Panc1 (cell line): ENCODE measurements at regions not wholly inside any gene's neighbourhood (a gene's known extent, or its start where the extent isn't known, plus 50 kb on each side); places are given as distances from the start of the nearest gene placed in this dataset.

Experiments used
- ATAC-seq: fragments of 200-7000 bp; cut with Tn5 transposase; 2 replicates; pipeline ENCODE4 v1.9.1; 2020; ENCODE audit warnings: mild to moderate bottlenecking, moderate library complexity
- BruUV-seq: library from RNA; stranded (reverse); fragments of 400-500 nt; replicated peaks from 2 replicates; lab custom pipeline; 2021; lab: Mats Ljungman, UMichigan
- CTCF ChIA-PET: fragments of 300-600 bp; sonication (Branson Sonifier 250); formaldehyde crosslinking; loops from one replicate; lab custom pipeline; 2022; ENCODE audit warnings: antibody characterized with exemption; lab: Charles Lee
- POLR2A ChIA-PET: fragments of 300-600 bp; sonication (Branson Sonifier 250); formaldehyde crosslinking; loops from one replicate; lab custom pipeline; 2022; ENCODE audit warnings: antibody characterized with exemption; lab: Charles Lee
- DNase-seq: peaks from one replicate; pipeline ENCODE4 v3.0.0-alpha.2; 2010; ENCODE audit warnings: low read depth, low spot score
- H3K27ac ChIP-seq: 2 replicates; pipeline ENCODE4 v1.5.1; 2011; ENCODE audit warnings: mild to moderate bottlenecking, low read length, inconsistent platforms
- H3K27me3 ChIP-seq: fragments of 200-500 bp; sonication (Bioruptor generic); 2 replicates; pipeline ENCODE4 v1.6.0; 2014; ENCODE audit warnings: low read length, inconsistent platforms; ENCODE audit not compliant: control insufficient read depth, insufficient read depth
- H3K36me3 ChIP-seq: fragments of 200-500 bp; sonication (Bioruptor generic); 2 replicates; pipeline ENCODE4 v1.5.1; 2014; ENCODE audit warnings: inconsistent platforms, mild to moderate bottlenecking, low read length, moderate library complexity; ENCODE audit not compliant: control insufficient read depth, insufficient read depth
- H3K4me1 ChIP-seq: 2 replicates; pipeline ENCODE4 v1.5.1; 2011; ENCODE audit warnings: inconsistent platforms, mild to moderate bottlenecking, low read length, moderate library complexity; ENCODE audit not compliant: control insufficient read depth, insufficient read depth
- H3K4me3 ChIP-seq, 2 experiments: 2 replicates each; pipeline ENCODE4 v1.5.1; 2011 to 2012; ENCODE audit warnings: low read depth in 2 of 2, low read length in 2 of 2, mild to moderate bottlenecking in 2 of 2, inconsistent platforms in 1 of 2, moderate library complexity in 1 of 2
- H3K9me3 ChIP-seq: fragments of 200-500 bp; sonication (Bioruptor generic); 2 replicates; pipeline ENCODE4 v1.5.1; 2014; ENCODE audit warnings: low read depth, mild to moderate bottlenecking, inconsistent platforms, low read length, moderate library complexity; ENCODE audit not compliant: control insufficient read depth, insufficient read depth
- CTCF ChIP-seq: fragments of 450-650 bp; IDR thresholded peaks from 2 replicates; pipeline ENCODE4 v1.5.1; 2017; ENCODE audit warnings: mild to moderate bottlenecking
- POLR2AphosphoS5 ChIP-seq: IDR thresholded peaks from 2 replicates; pipeline ENCODE4 v1.6.1; 2012; ENCODE audit warnings: mild to moderate bottlenecking, low read depth, low read length, moderate library complexity
- SIN3A ChIP-seq: IDR thresholded peaks from 2 replicates; pipeline ENCODE4 v1.6.1; 2012; ENCODE audit warnings: low read depth, mild to moderate bottlenecking, low read length, moderate library complexity, borderline replicate concordance; ENCODE audit not compliant: insufficient read depth
- TCF7L2 ChIP-seq: IDR thresholded peaks from 2 replicates; pipeline ENCODE4 v1.6.1; 2011; ENCODE audit warnings: mild to moderate bottlenecking, low read depth, low read length, inconsistent platforms
- in situ Hi-C: cut with HindIII; loops from 2 replicates; pipeline ENCODE4 v1.10.0; 2016; ENCODE audit warnings: low sequenced_read_pairs, low pct_unique_long_range_greater_than_20kb
- intact Hi-C: fragments of 100-400 bp; cut with micrococcal nuclease; formaldehyde crosslinking; loops from one replicate; pipeline ENCODE4 v1.10.0; 2022; ENCODE audit not compliant: unreplicated experiment
- TF ChIP-seq, protein P1 (sequence below), 2 experiments: IDR thresholded peaks; 2 replicates each; pipeline ENCODE4 v1.6.1; 2011 to 2012; ENCODE audit warnings: low read depth in 2 of 2, control low read depth in 1 of 2, low read length in 1 of 2, mild to moderate bottlenecking in 1 of 2, moderate library complexity in 1 of 2; ENCODE audit not compliant: insufficient read depth in 1 of 2

GRCh38 chr6:170096803-170097504 is 193.9 kb downstream of the DLL1 start:
- no peak overlapping the region for H3K27ac ChIP-seq
- CTCF ChIA-PET, result no interaction called here
- DNase-seq, result no peak
- in situ Hi-C loops, result no loop called here
- peaks cover 3% of the 10 kb centered on the region; the same call in 1 of the 2 replicates for H3K27me3 ChIP-seq
- no TSS peak for BruUV-seq
- no peaks in the 10 kb centered on the region for H3K9me3 ChIP-seq
- TF ChIP-seq CTCF (no peak), SIN3A (no peak)
- TF ChIP-seq, protein P1, sequence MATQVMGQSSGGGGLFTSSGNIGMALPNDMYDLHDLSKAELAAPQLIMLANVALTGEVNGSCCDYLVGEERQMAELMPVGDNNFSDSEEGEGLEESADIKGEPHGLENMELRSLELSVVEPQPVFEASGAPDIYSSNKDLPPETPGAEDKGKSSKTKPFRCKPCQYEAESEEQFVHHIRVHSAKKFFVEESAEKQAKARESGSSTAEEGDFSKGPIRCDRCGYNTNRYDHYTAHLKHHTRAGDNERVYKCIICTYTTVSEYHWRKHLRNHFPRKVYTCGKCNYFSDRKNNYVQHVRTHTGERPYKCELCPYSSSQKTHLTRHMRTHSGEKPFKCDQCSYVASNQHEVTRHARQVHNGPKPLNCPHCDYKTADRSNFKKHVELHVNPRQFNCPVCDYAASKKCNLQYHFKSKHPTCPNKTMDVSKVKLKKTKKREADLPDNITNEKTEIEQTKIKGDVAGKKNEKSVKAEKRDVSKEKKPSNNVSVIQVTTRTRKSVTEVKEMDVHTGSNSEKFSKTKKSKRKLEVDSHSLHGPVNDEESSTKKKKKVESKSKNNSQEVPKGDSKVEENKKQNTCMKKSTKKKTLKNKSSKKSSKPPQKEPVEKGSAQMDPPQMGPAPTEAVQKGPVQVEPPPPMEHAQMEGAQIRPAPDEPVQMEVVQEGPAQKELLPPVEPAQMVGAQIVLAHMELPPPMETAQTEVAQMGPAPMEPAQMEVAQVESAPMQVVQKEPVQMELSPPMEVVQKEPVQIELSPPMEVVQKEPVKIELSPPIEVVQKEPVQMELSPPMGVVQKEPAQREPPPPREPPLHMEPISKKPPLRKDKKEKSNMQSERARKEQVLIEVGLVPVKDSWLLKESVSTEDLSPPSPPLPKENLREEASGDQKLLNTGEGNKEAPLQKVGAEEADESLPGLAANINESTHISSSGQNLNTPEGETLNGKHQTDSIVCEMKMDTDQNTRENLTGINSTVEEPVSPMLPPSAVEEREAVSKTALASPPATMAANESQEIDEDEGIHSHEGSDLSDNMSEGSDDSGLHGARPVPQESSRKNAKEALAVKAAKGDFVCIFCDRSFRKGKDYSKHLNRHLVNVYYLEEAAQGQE (IDR thresholded peaks at IDR 0.05; ENCODE audit: insufficient read depth in 1 of 2, low read depth in 2 of 2, low read length in 1 of 2), result no peak
- H3K36me3 ChIP-seq, result no peaks in the 10 kb centered on the region
- POLR2A ChIA-PET, result no interaction called here
- ATAC-seq, result no peak
- no peak overlapping the region for H3K4me3 ChIP-seq
- intact Hi-C loops, result no loop called here
- H3K4me1 ChIP-seq, result no peaks in the 10 kb centered on the region

DNA sequence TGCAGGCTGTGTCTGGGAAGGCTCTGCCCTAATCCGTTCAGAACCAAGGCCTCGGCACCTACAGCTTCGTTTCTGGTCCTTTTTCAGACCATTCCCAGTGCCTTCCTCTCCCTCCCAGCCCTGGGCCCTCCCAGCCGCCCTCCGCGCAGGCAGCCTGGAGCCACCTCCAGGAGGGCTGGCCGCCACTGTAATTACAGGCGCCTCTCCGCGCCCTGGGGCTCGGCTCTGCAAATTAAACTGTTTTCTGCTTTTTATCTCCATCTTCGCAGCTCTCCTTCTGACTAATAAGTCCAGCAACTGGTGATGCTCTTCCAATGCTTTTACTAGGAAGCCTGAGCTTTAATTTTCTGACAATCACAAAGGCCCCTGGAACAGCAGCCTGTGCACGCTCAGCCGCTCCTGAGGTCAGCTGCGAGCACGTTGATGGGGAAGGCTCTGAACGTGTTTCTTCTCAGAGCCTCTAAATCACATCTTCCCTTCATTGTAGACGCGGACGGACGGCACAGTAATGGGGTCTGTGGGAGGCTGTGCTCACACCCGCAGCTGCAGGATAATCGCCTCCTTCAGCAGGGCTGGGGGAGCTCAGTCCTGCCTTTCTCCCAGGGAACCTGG is 194.6 kb downstream of the DLL1 start:
- DNase-seq, result no peak
- BruUV-seq, result no TSS peak
- H3K27me3 ChIP-seq, result peaks cover 3% of the 10 kb centered on the region; the same call in 1 of the 2 replicates
- no peak overlapping the region for H3K27ac ChIP-seq
- no peaks in the 10 kb centered on the region for H3K4me1 ChIP-seq
- ChIA-PET POLR2A (interaction anchor here (0.6 kb wide), 1 partner anchor 197 kb away, joined by 3 read pairs; no protein-coding TSS in a partner anchor), CTCF (no interaction called here)
- no peaks in the 10 kb centered on the region for H3K36me3 ChIP-seq
- ATAC-seq, result no peak
- no peak overlapping the region for H3K4me3 ChIP-seq
- TF ChIP-seq SIN3A, result no peak
- no peak for TF ChIP-seq POLR2AphosphoS5
- TF ChIP-seq, protein P1 (IDR thresholded peaks at IDR 0.05; ENCODE audit: insufficient read depth in 1 of 2, low read depth in 2 of 2, low read length in 1 of 2), result no peak
- TF ChIP-seq TCF7L2, result no peak
- TF ChIP-seq CTCF, result no peak
- H3K9me3 ChIP-seq, result no peaks in the 10 kb centered on the region
- intact Hi-C loops, result no loop called here
- in situ Hi-C loops, result no loop called here
